B cell (primary cell): ENCODE measurements at regions not wholly inside any gene's neighbourhood (a gene's known extent, or its start where the extent isn't known, plus 50 kb on each side); places are given as distances from the start of the nearest gene placed in this dataset.
A peak's percentile ranks its signal among the peaks of the same experiment; 100 is the strongest.

Experiments used
- ATAC-seq: fragments of 200-7000 bp; cut with Tn5 transposase; one replicate; pipeline ENCODE4 v1.10.0; 2021; ENCODE audit warnings: low read depth, mild to moderate bottlenecking, moderate number of reproducible peaks, moderate library complexity
- CTCF ChIA-PET: fragments of 350-600 bp; sonication (Branson Sonifier 250); formaldehyde crosslinking; loops from one replicate; lab custom pipeline; 2021; ENCODE audit warnings: antibody characterized with exemption, inconsistent platforms; lab: Charles Lee
- POLR2A ChIA-PET: fragments of 350-600 bp; sonication (Branson Sonifier 250); formaldehyde crosslinking; loops from one replicate; lab custom pipeline; 2021; ENCODE audit warnings: antibody characterized with exemption; lab: Charles Lee
- DNase-seq: peaks from one replicate; pipeline ENCODE4 v3.0.0; 2013
- H2AFZ ChIP-seq: 2 replicates; pipeline ENCODE4 v1.6.1; 2012; ENCODE audit warnings: mild to moderate bottlenecking, low read depth, low read length; ENCODE audit not compliant: insufficient read depth, poor library complexity, severe bottlenecking
- H3K27ac ChIP-seq, 2 donors: 1 replicate in 1 of 2; 2 replicates in 1 of 2; pipeline ENCODE4 v1.5.1; 2012 to 2013; ENCODE audit warnings: low read length in 2 of 2, mild to moderate bottlenecking in 2 of 2, moderate library complexity in 1 of 2
- H3K27me3 ChIP-seq, 4 experiments: fragments of 200-600 bp in 1 of 4; sonication (generic) in 1 of 4; replicated peaks in 1 of 4; 1 replicate in 2 of 4; 2 replicates in 2 of 4; pipeline versions ENCODE4 v1.6.1 to v1.7.0; 2013 to 2016; ENCODE audit warnings: low read length in 3 of 4, mild to moderate bottlenecking in 2 of 4, mixed read lengths in 1 of 4, moderate library complexity in 1 of 4; ENCODE audit not compliant: insufficient read depth in 4 of 4, control insufficient read depth in 3 of 4; ENCODE audit errors: control extremely low read depth in 1 of 4
- H3K36me3 ChIP-seq, 2 experiments: replicated peaks in 1 of 2; 1 replicate in 1 of 2; 2 replicates in 1 of 2; pipeline versions ENCODE4 v1.6.1 to v1.7.1; 2013; ENCODE audit warnings: low read length in 1 of 2; ENCODE audit not compliant: insufficient read depth in 2 of 2, control insufficient read depth in 1 of 2; ENCODE audit errors: control extremely low read depth in 1 of 2, extremely low read depth in 1 of 2
- H3K4me1 ChIP-seq, 2 donors: fragments of 200-600 bp in 1 of 2; sonication (generic) in 1 of 2; 1 replicate in 1 of 2; 2 replicates in 1 of 2; pipeline versions ENCODE4 v1.5.1 to v1.6.1; 2013 to 2017; ENCODE audit warnings: low read length in 2 of 2; ENCODE audit not compliant: control insufficient read depth in 2 of 2, insufficient read depth in 2 of 2
- H3K4me2 ChIP-seq: replicated peaks from 2 replicates; pipeline ENCODE3; 2012; ENCODE audit warnings: mild to moderate bottlenecking, low read depth, low read length; ENCODE audit not compliant: poor library complexity, severe bottlenecking
- H3K4me3 ChIP-seq, 5 experiments: fragments of 200-600 bp in 1 of 5; sonication (generic) in 1 of 5; 1 replicate in 3 of 5; 2 replicates in 2 of 5; pipeline versions ENCODE4 v1.5.1 to v1.7.0; 2011 to 2016; ENCODE audit warnings: low read length in 4 of 5, mild to moderate bottlenecking in 4 of 5, low read depth in 2 of 5, control low read depth in 1 of 5, moderate library complexity in 1 of 5; ENCODE audit not compliant: insufficient read depth in 1 of 5; ENCODE audit errors: control extremely low read depth in 1 of 5, extremely low read depth in 1 of 5
- H3K79me2 ChIP-seq: fragments of 200-600 bp; sonication (generic); one replicate; pipeline ENCODE4 v1.6.0; 2016; ENCODE audit warnings: low read length; ENCODE audit not compliant: control insufficient read depth, insufficient read depth
- H3K9ac ChIP-seq: fragments of 200-600 bp; sonication (generic); 2 replicates; pipeline ENCODE4 v1.6.1; 2017; ENCODE audit warnings: mild to moderate bottlenecking, low read length, moderate library complexity
- H3K9me3 ChIP-seq, 3 donors: one replicate each; pipeline versions ENCODE4 v1.6.1 to v1.7.1; 2013; ENCODE audit warnings: low read length in 2 of 3; ENCODE audit not compliant: control insufficient read depth in 2 of 3, insufficient read depth in 1 of 3; ENCODE audit errors: control extremely low read depth in 1 of 3
- H4K20me1 ChIP-seq: 2 replicates; pipeline ENCODE4 v1.6.0; 2012; ENCODE audit warnings: mild to moderate bottlenecking, low read length; ENCODE audit not compliant: insufficient read depth, control insufficient read depth, poor library complexity, severe bottlenecking
- H3K27ac Mint-ChIP-seq: one replicate; pipeline ENCODE4 v1.8.0; 2021; ENCODE audit warnings: mixed read lengths
- H3K27me3 Mint-ChIP-seq: one replicate; pipeline ENCODE4 v1.8.0; 2021; ENCODE audit warnings: mixed read lengths
- H3K4me1 Mint-ChIP-seq: one replicate; pipeline ENCODE4 v1.8.0; 2021; ENCODE audit warnings: mixed read lengths
- H3K4me3 Mint-ChIP-seq: one replicate; pipeline ENCODE4 v1.8.0; 2021; ENCODE audit warnings: mixed read lengths
- H3K9me3 Mint-ChIP-seq: one replicate; pipeline ENCODE4 v1.8.0; 2022; ENCODE audit warnings: mixed read lengths; ENCODE audit not compliant: insufficient read depth
- EZH2 ChIP-seq: IDR thresholded peaks from 2 replicates; pipeline ENCODE4 v1.6.1; 2012; ENCODE audit warnings: borderline replicate concordance, low read depth, mild to moderate bottlenecking, moderate library complexity, low read length; ENCODE audit not compliant: insufficient read depth, poor library complexity, severe bottlenecking
- WGBS: methylation state at CpG from one replicate; pipeline ENCODE4 v1.1.5; 2013; ENCODE audit warnings: missing lambda C conversion rate; ENCODE audit not compliant: insufficient coverage; 5-methylcytosine and 5-hydroxymethylcytosine counted together
- intact Hi-C: fragments of 100-400 bp; cut with micrococcal nuclease; formaldehyde crosslinking; loops from one replicate; pipeline ENCODE4 v1.10.0; 2022
- TF ChIP-seq, protein P1 (sequence below): fragments of 200-600 bp; IDR thresholded peaks from one replicate; pipeline ENCODE4 v1.8.0; 2022; ENCODE audit warnings: antibody characterized with exemption, mild to moderate bottlenecking

- H3K36me3 ChIP-seq = no peaks in the 10 kb centered on the region
- H3K27me3 Mint-ChIP-seq = no peaks in the 10 kb centered on the region
- ChIA-PET CTCF (interaction anchor here (0.8 to 3.8 kb wide), 23 partner anchors 8 to 312 kb away, joined by 3 to 45 read pairs (median 4); partner anchors contain the start of gene HDAC9), POLR2A (no interaction called here)
- peak; percentile 69 for DNase-seq
- H3K9ac ChIP-seq = peak overlapping the region; percentile 30
- H3K4me2 ChIP-seq = peak overlapping the region; percentile 50
- peak overlapping the region; percentile 29 for H2AFZ ChIP-seq
- peaks cover 32% of the 10 kb centered on the region for H3K4me1 Mint-ChIP-seq
- H3K9me3 Mint-ChIP-seq = no peaks in the 10 kb centered on the region
- intact Hi-C loops = loop anchor here (1.0 to 5.0 kb wide), 6 partner anchors 36 to 1309 kb away; partner anchors contain the start of gene HDAC9
- H3K4me3 ChIP-seq = no peak overlapping the region
- TF ChIP-seq, protein P1, sequence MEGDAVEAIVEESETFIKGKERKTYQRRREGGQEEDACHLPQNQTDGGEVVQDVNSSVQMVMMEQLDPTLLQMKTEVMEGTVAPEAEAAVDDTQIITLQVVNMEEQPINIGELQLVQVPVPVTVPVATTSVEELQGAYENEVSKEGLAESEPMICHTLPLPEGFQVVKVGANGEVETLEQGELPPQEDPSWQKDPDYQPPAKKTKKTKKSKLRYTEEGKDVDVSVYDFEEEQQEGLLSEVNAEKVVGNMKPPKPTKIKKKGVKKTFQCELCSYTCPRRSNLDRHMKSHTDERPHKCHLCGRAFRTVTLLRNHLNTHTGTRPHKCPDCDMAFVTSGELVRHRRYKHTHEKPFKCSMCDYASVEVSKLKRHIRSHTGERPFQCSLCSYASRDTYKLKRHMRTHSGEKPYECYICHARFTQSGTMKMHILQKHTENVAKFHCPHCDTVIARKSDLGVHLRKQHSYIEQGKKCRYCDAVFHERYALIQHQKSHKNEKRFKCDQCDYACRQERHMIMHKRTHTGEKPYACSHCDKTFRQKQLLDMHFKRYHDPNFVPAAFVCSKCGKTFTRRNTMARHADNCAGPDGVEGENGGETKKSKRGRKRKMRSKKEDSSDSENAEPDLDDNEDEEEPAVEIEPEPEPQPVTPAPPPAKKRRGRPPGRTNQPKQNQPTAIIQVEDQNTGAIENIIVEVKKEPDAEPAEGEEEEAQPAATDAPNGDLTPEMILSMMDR = peak; percentile 79
- no peak for TF ChIP-seq EZH2
- H3K4me3 Mint-ChIP-seq = peak overlapping the region; percentile 57
- no peaks in the 10 kb centered on the region for H3K9me3 ChIP-seq
- H3K27ac ChIP-seq = peak overlapping the region in 1 of 2 donors; percentile 71
- WGBS = 0% methylated on average over 2 of the region's 5 CpGs
- H3K4me1 ChIP-seq = peaks cover 8 to 9% of the 10 kb centered on the region in 2 donors
- H3K27me3 ChIP-seq = no peaks in the 10 kb centered on the region
- peak; percentile 77 for ATAC-seq
- peak overlapping the region; percentile 0 for H3K27ac Mint-ChIP-seq
- H3K79me2 ChIP-seq = peaks cover 56% of the 10 kb centered on the region
- no peaks in the 10 kb centered on the region for H4K20me1 ChIP-seq
These were observed 139.3 kb upstream of the HDAC9 start for GRCh38 chr7:18356191-18356645.

DNA sequence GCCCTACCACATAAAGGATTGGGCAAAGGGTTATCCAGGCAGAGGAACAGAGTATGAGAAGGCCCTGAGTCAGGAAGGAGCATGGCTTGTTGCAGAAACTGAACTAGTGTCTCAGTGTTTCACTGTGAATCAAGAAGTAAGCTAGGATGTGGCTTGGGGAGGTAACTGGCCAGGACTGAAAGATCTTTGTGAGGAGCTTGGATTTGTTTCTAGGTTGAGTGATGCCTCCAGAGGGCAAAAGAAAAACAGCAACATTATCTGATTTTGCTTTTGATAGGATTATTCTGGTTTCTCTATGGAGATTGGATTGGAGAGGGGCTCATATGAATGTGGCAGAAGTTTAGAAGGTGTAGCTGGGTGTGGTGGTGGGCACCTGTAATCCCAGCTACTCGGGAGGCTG lies 137.9 kb upstream of the HDAC9 start:
- H3K4me1 Mint-ChIP-seq = peaks cover 29% of the 10 kb centered on the region
- Histone ChIP-seq H3K9ac (no peak overlapping the region), H4K20me1 (peaks cover 9% of the 10 kb centered on the region), H3K4me1 (peaks cover 8 to 9% of the 10 kb centered on the region in 2 donors), H3K27ac (peak overlapping the region in 1 of 2 donors; percentile 6), H3K4me2 (no peak overlapping the region), H3K9me3 (no peaks in the 10 kb centered on the region), H3K4me3 (no peak overlapping the region), H2AFZ (no peak overlapping the region), H3K79me2 (peaks cover 69% of the 10 kb centered on the region), H3K36me3 (no peaks in the 10 kb centered on the region), H3K27me3 (no peaks in the 10 kb centered on the region)
- TF ChIP-seq, protein P1 = peak; percentile 36
- TF ChIP-seq EZH2 = no peak
- WGBS = no CpG with 5 or more reads among the region's 1 CpG
- no peak overlapping the region for H3K4me3 Mint-ChIP-seq
- peak; percentile 31 for ATAC-seq
- POLR2A ChIA-PET = interaction anchor here (0.6 kb wide), 1 partner anchor 765 kb away, joined by 7 read pairs; no protein-coding TSS in a partner anchor
- no peaks in the 10 kb centered on the region for H3K27me3 Mint-ChIP-seq
- H3K9me3 Mint-ChIP-seq = no peaks in the 10 kb centered on the region
- H3K27ac Mint-ChIP-seq = peak overlapping the region; percentile 64
- DNase-seq = no peak
- intact Hi-C loops = loop anchor here (2.0 to 5.0 kb wide), 3 partner anchors 35 to 235 kb away; partner anchors contain the start of gene HDAC9
- CTCF ChIA-PET = interaction anchor here (0.6 to 3.8 kb wide), 26 partner anchors 9 to 1307 kb away, joined by 3 to 45 read pairs (median 4); partner anchors contain the start of gene HDAC9
